ENCODE measurements at regions not wholly inside any gene's neighbourhood (a gene's known extent, or its start where the extent isn't known, plus 50 kb on each side); places are given as distances from the start of the nearest gene placed in this dataset.

DNA sequence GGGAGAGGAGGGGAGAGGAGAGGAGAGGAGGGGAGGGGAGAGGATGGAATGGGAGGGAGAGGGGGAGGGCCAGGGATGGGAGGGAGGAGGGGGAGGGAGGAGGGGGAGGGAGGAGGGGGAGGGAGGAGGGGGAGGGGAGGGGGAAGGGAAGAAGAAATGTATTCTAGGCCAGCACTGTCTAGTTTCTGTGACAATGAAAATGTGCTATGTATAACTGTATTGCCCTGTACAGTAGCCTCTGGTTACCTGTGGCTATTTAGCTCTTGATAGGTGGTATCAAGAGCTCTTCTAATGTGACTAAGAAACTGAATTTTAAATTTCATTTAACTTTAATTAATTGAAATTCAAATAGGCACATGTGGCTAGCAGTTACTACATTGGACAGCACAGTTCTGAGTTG lies 143.1 kb downstream of the BTC start:
- no peak for DNase-seq

DNA sequence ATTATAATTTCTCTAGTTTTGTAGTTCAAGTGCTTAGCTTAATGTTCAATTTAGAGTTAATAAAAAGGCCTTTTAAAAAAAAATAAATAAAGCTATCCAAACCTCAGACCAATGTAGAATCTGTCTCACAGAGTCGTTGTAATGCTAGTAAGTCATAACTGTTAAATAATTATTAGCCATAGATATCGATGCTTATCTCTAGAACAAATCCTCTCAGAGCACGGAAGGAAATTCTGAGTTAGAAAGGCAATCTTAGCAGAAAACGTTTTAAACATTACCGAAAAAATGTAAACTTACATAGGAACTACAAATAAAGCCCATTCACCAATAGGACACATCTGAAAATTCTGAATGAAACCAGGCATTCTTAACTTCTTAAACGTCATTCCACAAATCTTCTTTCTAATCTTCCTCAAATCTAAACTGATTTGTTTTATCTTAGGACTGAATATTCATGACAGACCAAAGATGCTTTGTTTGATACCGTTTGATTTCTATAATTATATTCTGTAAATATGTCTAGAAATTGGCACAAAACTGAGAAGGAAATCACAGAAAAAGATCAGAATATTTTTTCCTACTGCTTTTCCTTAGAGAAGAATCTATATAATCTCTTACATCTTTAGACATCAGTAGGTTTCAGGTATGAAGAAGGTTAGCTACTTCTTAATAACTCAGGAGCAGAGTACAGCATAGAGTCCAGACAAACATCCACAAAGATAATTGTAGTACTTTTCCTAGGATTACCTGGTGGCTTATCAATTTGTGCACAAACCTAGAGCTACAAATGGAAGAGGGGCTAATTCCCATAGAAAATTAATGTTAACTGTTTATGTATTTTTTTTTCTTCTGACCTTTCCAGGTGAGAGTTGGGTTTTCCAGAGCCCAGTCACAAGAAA lies 140.7 kb downstream of the BTC start:
- no peak for DNase-seq

DNA sequence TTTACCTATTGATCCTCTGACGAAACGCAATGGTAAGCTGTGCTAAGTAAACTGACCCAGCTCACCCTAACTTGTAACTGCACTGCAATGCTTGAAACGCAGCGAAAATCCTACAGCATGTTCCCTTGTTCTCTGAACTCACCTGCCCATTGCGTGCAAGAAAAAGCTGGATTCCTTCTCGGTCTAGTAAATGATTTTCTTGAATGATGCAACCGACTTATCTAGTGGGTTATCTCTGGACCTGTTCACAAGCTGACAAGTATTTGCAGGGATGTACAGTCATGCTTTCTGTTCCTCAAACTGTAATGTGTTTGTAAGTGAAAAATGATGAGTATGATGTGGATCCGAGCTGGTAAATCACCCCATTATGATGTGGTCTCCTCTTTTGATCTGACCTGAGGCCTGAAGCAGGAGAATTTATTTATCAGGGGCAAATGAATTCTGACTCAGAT lies 140.1 kb downstream of the BTC start:
- no peak for DNase-seq

DNA sequence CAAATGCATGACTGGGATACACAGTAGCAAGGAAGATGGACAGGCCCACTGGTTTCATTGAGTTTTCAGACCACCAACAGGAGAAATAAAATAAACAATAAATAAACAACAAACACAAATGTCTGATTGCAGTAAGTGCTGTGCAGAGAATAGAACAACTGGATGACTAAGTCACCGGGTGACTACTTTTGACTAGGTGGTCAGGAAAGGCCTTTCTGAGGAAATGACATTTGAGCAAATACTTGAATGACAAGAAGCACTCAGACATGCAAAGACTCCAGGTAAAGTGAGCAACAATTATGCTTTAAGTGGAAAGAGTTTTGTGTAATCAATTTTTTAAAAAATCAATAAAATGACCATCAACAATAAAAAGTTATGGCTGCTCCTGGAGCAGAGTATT lies 137.7 kb downstream of the BTC start:
- DNase-seq = no peak

DNA sequence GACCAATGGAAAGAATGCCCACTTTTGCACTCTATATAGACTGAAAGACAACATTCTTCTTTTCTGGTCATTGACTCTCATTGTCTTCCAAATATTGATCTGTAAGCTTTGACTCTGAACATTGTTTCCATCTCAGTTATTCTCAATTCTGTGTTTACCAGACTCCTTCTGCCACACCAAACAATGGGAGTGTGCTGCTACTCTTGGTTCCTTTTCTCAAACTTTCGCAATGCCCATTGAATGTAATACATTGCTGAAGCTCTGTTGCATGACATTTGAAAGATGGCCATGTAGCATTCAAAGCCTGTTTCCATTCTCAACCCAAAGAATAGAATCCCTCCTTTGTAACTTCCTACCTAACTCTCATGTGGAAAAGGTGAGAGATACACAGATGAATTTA lies 136.2 kb downstream of the BTC start:
- DNase-seq = no peak

DNA sequence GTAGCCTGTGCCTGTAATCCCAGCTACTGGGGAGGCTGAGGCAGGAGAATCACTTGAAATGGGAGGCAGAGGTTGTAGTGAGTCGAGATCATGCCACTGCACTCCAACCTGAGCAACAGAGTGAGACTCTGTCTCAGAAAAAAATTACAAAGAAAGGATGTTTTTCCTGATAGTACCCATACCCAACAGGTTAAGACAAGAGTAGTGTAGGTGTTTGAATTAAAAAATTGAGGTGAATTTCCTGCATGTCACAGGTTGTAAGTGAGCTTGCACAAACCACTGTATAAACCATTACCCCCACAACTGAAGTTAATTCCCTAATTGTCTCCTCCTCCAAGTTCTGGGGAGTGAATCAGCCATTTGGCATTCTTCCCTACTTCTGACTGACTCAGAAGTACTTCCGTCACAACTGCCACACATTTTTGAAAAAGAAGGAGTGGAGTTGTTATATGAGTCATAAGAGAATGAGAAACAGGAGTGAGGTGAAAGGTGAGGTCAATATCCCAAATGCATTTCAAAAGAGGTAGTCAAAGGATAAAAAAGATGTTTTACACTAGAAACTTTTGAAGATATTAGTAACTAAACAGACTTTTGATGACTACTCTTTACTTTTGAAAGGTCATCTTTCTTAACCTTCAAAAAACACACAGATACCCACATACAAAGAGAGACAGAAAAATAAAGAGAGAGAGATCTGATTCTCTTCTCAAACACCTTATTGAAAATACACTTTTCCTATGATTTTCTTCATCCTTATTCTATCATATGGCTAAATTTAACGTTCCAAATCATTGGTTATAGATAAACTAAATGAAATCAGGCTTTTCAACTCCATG lies 134.5 kb downstream of the BTC start:
- DNase-seq = no peak

DNA sequence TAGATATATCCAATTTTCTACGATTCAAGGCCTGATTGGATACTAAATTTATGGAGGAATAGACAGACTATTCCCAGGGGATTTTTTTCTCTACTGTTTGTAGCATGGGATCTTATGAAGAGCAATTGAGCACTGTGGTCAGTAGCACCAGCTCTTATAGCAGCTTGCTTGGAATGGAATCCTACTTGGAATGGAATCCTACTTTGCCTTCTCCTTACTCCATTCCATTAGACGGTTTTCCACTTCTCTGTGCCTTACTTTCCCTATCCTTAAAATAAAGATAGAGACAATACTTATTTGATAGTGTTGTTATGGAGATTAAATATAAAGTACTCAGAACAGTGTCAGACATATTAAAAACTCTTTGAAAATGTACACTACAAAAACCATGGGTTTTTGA lies 133.5 kb downstream of the BTC start:
- no peak for DNase-seq

DNA sequence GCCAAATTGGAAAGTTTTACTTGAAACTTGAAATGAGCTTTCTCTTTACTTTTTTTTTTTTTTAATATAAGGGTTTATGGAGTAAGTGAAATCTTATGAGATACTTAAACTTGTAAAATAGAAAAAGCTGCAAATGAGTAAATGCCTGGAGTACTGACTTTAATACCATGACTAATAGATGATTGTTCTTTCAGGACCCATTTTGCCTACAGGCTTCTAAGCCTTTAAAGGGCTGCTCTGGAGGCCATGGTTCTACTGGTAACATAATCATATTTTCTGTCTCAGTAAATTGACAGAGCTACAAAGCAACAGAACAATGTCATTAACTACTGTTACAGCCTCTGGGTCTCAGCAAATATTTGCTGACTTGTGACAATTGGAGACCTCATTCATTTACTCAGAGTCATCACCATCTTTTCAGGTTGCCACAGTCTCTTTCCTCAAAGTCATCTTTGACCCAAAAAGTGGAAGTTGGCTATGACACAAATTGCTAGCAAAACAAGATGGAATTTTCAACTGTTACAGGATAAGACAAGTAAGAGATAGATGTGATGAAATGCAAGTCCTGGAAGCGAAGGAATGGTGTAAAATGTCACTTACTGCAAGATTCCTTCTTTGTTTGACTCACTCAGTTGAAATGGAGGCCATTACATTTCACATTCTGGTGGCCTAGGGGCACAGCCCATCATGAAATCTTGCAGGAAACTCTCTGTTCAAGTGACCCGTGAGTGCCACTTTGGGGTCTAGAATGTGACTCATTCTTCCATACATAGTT lies 132.7 kb downstream of the BTC start:
- no peak for DNase-seq

DNA sequence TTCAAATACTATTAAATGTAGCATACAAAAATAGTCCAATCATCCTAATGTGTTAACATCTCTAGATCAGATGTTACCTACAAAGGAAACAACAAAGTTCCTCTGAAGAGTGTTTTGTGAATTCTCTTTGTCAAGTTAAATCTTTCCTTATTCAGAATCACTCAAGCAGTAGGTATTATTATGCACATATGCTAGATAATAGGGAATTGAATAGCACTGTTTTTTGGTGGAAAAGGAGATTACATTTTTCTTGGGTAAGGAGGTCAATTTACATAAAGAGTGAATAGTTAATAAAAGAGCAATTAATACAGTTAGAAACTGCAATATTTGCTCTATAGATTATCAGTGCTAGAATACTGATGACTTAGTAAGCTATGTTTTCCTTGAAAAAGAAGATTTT lies 130.7 kb downstream of the BTC start:
- no peak for DNase-seq

DNA sequence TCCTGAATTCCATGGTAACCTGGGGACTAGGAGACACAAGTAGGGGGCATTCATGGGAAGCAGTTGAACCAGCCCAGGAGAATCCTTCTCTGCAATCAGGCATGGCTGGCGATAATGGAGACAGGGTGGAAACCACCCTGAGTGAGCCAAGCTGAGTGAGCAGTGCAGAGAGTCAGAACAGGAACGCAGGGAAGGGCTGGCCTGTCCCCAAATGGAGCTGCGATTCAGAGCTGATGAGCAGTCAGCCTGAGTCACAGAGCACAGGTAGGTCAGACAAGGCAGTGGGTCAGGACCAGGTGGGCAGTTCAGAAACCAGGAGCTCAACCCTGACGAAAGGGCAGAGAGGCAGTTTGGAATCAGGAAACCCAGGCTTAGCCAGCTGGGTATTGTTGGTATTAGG lies 129.0 kb downstream of the BTC start:
- no peak for DNase-seq

DNA sequence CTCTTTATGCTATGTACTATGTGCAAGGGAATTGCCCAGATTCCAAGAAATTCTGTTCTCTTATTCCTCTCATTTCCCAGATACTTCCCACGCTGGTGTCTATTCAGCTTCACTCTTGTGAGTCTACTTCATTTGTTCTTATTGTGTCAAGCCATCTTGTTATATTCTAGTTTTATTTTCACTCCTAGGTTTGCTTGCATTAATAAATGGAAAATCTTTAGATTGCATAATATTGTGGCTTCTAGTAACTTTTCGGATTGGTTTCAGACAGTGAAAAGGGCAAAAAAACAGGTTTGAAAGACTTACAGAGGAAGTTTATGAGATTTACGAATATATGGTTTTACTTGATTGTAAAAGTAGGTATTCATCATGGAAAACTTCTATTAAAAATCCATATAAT lies 128.4 kb downstream of the BTC start:
- DNase-seq = no peak

DNA sequence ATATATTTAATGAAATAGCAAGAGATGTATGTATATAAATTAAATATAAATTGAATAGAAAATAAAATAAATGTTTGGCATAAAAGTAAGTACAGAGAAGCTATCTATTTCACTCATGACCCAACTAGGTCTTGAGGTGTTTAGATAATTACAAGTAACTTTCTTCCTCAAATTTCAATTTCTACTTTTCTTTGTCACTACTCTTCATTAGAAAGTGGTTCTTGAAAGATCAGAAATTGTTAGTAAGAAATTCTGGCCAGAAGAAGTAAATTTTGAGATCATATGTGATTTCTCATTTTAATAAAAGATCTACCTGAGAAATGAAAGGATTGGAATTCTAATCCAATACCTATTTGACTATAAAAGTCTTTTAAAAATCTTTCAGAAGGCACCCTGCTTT lies 126.9 kb downstream of the BTC start:
- DNase-seq = no peak

DNA sequence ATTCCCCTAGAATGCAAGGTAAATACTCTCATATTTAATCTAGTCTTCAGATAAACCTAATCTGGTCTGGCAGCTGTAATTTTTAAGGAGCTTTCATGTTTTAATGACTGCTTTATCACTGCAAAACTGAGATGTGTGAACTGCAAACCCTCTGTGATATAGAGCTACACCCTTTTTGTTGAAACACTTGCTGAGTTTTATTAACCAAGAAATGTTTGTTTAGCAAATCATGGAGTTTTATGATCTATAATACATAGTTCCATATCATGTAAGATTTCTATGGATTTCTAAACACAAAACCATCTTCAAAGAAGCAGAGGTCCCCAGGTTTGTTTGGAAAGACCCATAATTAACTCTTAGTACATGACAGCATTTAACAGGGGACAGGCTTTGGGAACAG lies 126.4 kb downstream of the BTC start:
- DNase-seq = no peak

DNA sequence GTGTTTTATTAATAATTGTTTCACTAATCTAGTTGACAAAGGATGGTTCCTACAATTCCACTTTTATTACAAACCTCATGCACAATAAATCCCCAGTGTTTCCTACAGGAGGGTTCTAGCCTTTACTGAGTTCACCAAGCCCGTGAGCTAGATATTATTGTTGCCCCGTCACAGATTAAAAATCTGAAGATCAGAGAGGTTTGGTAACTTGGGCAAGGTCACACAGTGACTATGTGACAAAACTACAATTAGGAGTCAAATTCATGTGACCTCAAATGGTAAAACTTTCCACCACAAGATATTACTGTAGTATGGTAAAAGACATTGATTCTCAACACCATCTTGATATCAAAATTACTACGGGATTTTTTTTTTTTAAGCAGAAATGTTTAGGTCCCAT lies 124.6 kb downstream of the BTC start:
- DNase-seq = no peak

DNA sequence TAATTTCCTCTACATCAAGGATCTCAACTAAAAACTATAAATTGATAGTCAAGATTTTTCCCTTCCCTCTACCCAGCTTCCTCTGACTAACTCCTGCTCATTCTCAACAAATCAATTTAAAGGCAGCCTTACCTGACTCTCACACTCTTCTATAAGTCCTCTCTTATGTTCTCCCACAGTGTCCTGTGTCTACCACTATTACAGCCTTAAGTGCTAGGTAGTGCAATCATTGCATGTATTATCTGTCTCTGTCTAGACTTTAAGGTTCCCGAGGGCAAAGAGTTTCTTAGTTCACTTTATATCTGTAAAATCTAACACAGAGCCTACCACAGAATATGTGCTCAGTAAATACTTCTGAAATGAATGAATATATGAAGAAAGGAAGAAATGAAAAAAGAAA lies 123.7 kb downstream of the BTC start:
- no peak for DNase-seq

DNA sequence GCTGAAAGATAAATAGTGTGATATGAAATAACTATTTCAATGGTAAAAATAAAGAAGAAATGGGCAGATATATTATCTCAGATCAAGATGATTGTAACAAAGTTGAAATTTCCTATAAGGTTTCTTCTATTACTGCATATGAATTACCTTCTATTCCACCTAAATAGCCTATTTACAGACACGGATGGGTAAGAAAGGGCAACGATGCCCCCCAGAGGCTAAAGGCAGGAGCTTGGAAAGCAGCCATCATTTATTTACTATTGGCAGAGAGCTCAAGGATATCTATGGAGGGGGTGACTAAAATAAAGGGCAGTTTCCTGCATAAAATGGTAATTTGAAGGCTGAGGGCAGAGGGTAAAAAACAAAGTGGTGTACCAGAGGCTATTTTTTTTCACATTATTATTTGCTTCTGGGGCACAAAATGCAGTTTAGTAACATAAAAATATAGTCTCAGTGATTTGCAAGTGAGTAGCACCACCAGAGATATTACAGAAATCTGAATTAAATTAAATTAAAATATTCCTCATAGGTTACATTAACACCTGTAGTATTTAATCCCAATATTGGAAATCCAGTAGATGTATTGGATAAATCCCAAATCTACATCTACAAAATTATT lies 123.1 kb downstream of the BTC start:
- DNase-seq = peak; percentile 30

DNA sequence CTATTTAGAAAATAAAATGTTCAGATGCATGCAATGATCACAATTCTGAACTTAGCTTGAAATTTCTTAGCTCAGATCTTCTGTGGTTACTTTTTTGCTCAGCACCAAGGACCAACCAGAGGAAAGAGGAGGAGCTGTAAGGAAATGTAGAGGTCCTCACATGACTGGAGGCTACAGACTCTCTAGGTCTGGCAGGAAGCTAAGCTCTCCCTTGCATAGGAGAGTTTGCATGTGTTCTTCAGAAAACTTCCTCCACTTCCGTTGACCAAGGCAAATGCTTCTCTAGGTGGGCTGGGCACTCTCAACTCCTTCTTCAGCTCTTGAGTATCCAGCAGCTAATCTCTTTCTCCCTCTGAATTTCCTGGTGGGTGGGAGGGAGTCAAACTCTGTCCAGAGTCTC lies 119.6 kb downstream of the BTC start:
- DNase-seq = no peak

DNA sequence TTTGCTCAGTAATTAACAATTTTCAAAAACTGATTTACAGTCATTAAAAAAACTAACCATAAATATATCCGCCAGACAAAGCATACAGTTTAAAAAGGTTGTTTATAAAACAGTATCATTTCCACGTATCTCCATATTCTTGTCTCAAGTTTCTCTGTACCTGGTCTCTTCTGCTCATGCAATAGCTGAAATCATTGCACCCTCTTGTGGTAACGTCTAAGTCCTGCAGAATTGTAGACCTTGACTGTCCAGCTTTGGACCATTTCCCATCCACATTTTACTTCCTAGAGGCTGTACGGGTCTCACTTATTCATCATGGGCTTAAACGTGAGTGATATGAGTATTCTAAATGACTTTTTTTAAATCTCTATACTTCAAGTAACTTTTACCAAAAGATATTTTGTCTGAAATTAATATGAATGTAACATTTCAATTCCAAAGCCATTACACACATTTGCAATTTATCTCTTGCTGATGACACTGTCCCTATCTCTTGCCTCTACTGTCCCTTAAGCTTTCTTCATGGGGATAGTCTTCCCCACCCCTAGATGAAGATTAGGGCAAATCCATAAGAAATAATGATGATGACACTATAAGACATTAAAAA lies 118.5 kb downstream of the BTC start:
- DNase-seq = no peak

DNA sequence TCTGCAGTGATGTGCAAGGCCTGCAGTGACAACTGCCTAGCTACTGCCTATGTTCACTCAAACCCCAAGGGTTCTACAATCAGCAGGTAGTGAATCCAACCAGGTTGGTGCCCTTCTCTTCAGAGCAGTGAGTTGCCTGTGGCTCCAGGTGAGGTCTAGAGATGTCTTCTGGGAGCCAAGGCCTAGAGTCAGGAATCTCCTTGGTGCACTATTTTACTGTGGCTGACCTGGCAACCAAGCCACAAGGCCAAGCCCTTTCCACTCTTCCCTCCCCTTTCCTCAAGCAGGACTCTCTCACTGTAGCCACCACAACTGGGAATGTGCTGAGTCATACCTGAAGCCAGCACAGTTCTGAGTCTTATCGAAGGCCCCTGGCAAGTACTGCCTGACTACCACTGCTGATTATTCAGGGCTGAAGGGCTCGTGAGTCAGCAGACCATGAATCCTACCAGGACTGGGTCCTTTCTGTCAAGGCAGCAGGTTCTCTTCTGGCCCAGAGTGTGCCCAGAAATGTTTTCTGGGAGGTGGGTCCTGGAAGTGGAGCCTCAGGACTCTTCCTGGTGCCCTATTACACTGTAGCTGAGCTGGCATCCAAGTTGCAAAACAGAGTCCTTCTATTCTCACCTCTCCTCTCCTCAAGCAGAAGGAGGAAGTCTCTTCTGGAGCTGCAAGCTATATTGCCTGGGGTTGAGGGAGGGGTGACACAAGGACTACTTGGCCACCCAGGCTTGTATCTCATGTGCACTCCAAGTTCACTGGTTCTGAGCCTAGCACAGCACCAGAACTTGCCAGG lies 111.6 kb downstream of the BTC start:
- no peak for DNase-seq

DNA sequence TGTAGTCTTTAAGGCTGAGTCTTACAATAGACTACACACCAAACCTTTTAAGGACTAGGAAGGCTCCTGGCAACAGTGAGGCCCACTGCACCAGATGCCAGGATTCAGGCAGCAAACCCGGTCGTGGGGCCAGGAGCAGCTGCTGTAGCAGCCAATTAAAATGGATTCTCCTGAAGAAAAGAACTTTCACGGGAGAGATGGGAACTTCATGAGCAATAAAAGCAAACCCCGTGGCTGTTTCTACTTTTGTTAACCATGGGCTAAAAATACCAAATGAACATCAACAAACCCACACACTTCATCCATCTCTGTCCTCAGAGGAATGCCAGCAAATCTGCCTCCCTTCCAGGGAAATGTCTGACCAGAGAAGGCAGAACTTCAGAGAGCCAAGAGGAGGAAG lies 101.4 kb downstream of the BTC start:
- no peak for DNase-seq
